ENCODE measurements at regions not wholly inside any gene's neighbourhood (a gene's known extent, or its start where the extent isn't known, plus 50 kb on each side); places are given as distances from the start of the nearest gene placed in this dataset.

DNA sequence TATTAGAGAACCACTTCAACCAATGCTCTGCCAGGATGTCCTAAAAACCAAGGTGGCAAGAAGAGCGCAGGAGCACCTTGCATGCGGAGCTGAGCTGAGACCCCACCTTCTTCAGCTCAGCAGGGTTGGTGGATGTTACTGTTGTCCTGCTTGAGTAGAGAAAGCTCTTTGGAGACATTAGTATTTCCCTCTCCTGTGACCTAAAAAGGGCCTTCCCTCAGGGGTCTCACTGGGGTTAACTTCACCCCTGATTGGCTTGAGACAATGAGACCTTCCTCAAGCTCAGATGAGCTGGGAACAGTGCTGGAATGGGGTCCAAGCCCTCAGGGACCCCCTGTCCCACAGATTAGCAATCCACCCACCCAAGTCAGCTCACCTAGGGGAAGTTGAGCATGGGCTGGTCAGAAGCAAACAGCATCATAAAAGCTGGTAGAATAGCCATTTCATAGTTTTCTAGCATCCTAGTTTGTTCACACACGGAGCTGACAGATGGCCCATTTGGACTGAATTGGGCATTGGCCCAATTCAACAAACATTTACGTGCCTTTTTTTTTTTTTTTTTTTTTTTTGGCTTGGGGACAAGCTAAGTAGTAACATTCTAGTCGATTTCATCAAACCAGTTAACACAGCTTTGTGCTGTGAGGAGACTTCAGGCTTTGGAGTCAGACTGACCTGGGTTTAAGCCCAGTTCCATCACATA lies 100.6 kb upstream of the HABP2 start:
- in situ Hi-C loops (cut with HindIII; ENCODE audit: low pct_unique_long_range_greater_than_20kb, low sequenced_read_pairs), result no loop called here
- TF ChIP-seq JUND (IDR thresholded peaks at IDR 0.05; ENCODE audit: low read depth), result no peak
- DNase-seq (ENCODE audit: low read depth in 1 of 2, low spot score in 1 of 2), result peak in 1 of 2 experiments; percentile 15

DNA sequence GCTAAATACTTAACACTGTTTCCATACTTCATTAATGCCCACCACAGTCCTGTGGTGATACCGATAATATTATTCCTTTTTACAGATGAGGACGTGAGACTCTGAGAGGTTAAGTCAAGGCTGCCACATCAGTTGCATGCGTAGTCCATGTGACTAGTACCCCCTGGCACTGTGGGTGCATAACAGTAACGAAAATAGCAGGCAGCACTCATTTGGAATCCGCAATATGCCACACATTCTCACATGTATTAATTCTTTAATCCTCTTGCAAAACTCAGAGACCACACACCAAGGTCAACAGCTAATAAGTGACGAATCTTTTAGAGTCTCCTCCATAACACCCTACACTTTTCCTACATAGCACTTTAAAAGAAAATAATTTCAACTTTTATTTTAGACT lies 99.5 kb upstream of the HABP2 start:
- no peak for TF ChIP-seq JUND (IDR thresholded peaks at IDR 0.05; ENCODE audit: low read depth)
- DNase-seq (ENCODE audit: low read depth in 1 of 2, low spot score in 1 of 2), result no peak
- in situ Hi-C loops (cut with HindIII; ENCODE audit: low pct_unique_long_range_greater_than_20kb, low sequenced_read_pairs), result no loop called here

DNA sequence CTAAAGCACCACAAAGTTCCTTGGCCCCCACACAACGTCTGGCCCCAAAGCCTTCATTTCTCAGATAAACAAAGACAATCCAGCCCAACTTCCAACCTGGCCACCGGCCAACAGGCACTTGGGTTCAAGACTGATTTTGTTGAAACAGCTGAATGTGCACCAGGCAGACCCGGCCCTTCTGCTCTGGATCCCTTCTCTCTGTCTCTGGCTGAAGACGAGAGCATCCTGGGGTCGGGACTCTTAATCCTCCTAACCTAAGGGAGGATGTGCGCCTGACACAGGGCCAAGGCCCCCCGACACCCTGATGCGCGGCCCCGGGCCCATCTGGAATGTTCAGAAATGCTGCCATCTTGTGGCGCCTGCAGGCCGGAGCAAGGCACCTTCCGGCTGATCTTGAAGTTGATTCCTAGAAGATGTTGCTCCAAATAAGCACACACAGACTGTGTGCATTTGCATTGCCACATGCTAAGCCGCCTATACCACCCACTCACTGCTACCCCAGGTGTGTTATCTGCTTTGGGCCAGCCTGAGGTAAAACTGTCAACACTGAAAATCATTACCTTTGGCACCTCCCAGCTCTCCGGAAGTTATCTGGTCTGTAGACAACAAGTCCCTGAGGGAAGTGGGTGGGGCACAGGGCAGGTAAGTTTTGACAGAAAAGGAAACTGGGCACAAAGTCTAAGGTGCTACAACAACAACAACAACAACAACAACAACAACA lies 98.4 kb upstream of the HABP2 start:
- DNase-seq (ENCODE audit: low read depth in 1 of 2, low spot score in 1 of 2), result peak; percentile 18 to 67
- no peak for TF ChIP-seq JUND (IDR thresholded peaks at IDR 0.05; ENCODE audit: low read depth)
- in situ Hi-C loops (cut with HindIII; ENCODE audit: low pct_unique_long_range_greater_than_20kb, low sequenced_read_pairs), result no loop called here

DNA sequence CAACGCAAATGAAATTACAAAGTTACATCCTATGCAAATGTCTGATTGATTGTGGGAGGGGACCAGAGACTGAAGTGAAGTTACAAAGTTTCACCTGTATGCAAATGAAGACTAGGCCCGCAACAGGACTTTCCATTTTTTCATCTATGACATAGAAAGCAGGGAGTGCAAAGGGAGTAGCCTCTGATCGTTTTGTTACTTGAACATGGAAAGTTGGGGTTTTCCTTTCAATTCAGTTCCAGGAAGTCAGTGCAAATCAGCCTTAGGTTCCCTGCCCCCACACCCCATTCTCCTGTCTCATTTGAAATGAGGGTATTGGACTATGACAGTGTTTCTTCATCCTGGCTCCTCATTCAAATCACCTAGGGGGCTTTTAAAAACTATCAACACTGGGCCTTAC lies 96.9 kb upstream of the HABP2 start:
- in situ Hi-C loops (cut with HindIII; ENCODE audit: low pct_unique_long_range_greater_than_20kb, low sequenced_read_pairs), result no loop called here
- no peak for DNase-seq (ENCODE audit: low read depth in 1 of 2, low spot score in 1 of 2)
- no peak for TF ChIP-seq JUND (IDR thresholded peaks at IDR 0.05; ENCODE audit: low read depth)

DNA sequence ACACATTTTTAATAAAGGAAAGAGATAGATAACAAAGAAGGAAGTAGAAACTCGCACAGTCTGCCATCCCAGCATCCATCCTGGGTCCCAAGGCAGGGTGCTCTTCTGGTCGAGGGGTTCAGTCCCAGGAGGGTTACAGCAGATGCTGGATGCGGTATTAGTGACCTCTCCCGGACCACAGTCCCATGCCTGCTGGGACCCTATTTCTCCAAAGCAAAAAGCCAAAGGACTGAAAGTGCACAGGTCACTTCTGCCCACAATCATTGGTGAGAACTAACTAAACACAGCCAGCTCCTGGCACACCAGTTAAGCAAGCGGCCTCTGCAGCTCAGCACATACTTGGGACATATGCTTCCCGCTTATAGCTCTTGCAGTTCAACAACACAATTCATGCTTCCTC lies 96.1 kb upstream of the HABP2 start:
- in situ Hi-C loops (cut with HindIII; ENCODE audit: low pct_unique_long_range_greater_than_20kb, low sequenced_read_pairs), result no loop called here
- DNase-seq (ENCODE audit: low read depth in 1 of 2, low spot score in 1 of 2), result no peak
- TF ChIP-seq JUND (IDR thresholded peaks at IDR 0.05; ENCODE audit: low read depth), result no peak

DNA sequence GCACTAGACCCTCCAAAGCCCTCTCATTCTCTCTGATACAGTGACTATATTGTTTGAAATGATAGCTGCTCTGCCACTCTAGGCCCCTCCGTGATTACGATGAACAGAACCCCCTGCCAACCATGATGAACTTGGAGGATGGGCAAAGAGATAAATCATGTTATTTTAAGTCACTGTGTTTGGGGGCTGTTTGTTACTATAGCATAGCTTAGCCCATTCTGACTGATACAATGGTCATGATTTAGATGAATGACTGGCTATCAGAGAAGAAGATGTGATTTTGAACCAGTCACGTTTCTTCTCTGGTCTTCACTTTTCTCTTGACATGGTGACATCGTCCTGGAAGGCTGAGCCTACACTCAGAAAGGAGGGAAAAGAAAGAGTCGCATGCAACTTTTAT lies 95.4 kb upstream of the HABP2 start:
- in situ Hi-C loops (cut with HindIII; ENCODE audit: low pct_unique_long_range_greater_than_20kb, low sequenced_read_pairs), result no loop called here
- TF ChIP-seq JUND (IDR thresholded peaks at IDR 0.05; ENCODE audit: low read depth), result no peak
- no peak for DNase-seq (ENCODE audit: low read depth in 1 of 2, low spot score in 1 of 2)

DNA sequence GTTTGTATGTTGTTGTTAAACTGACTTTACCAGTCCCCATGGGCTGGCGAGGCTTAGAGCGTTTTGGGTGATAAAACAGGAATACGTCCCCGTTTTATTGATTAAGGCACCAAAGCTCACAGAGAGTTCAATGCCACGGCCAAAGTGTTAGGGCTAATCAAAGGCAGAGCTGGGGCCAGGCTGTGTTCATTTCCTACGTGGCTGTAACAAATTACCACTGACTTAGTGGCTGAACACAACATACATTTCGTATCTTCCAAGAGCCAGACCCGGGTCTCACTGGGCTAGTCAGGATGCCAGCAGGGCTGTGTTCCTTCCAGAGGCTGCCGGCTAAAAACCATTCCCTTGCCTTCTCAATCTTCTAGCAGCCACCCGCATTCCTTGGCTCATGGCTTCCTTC lies 94.4 kb upstream of the HABP2 start:
- DNase-seq (ENCODE audit: low read depth in 1 of 2, low spot score in 1 of 2), result no peak
- in situ Hi-C loops (cut with HindIII; ENCODE audit: low pct_unique_long_range_greater_than_20kb, low sequenced_read_pairs), result no loop called here
- no peak for TF ChIP-seq JUND (IDR thresholded peaks at IDR 0.05; ENCODE audit: low read depth)

DNA sequence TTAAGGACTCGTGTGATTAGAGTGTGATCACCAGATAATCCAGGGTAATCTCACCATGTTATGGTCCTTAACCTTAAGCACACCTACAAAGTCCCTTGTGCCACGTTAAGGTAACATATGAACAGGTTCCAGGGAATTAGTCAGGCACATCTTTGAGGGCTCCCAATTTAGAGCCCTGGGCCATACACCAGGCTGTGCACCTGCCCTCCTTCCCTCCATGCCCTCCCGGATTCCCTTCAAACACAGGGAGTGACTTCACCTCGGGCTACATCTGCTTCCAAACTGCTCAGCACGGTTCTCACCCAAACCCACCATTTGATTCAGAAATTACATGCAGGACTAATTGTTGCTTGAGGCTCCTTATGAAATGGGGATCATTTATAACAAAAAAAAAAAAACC lies 93.9 kb upstream of the HABP2 start:
- no peak for DNase-seq (ENCODE audit: low read depth in 1 of 2, low spot score in 1 of 2)
- in situ Hi-C loops (cut with HindIII; ENCODE audit: low pct_unique_long_range_greater_than_20kb, low sequenced_read_pairs), result no loop called here
- no peak for TF ChIP-seq JUND (IDR thresholded peaks at IDR 0.05; ENCODE audit: low read depth)

DNA sequence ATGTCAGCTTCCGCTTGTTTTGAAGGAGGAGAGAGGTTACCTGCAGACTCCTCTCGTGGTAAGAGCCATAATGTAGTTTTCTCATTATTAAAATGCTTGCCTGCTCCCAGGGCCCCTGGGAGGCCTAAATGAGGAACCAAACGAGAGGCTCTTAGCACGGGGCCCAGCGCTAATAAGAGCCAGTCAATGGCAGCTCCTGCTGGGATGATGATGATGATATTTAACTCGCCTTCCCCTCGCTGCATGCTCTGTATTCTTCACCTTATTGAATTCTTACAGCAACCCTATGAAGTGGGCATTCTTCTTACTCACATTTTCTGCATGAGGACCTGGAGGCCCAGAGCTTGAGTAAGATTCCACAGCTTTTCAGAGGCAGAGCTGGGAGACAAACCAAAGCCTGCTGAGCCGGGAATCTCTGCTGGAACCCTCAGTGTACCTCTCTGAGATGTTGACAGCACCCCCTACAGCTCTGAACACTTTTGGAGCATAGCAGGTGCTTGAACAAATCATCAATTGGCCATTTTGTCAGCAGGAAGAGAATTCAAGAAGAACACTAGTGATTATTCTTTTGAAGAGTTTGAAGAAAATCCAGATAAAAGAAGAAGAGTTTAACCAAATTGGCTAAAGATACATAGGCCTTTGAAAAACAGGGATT lies 93.1 kb upstream of the HABP2 start:
- no peak for DNase-seq (ENCODE audit: low read depth in 1 of 2, low spot score in 1 of 2)
- no peak for TF ChIP-seq JUND (IDR thresholded peaks at IDR 0.05; ENCODE audit: low read depth)
- in situ Hi-C loops (cut with HindIII; ENCODE audit: low pct_unique_long_range_greater_than_20kb, low sequenced_read_pairs), result no loop called here

DNA sequence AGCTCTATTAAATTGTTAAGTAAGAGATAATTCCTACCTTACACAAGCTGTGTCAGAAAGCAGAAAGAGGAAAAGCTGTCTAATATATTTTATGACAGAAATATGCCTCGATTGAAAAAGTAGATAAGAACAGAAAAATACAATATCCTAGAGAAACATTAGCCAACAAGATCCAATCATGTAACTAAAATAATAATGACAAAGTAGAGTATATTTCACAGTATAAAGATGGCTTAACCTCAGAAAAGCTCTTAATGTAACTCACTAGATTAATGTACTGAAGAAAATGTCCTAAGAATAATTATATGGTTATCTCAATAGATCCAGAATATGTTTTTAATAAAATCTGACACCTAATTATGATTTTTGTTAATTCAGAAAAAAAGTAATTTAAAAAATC lies 89.8 kb upstream of the HABP2 start:
- no peak for DNase-seq (ENCODE audit: low read depth in 1 of 2, low spot score in 1 of 2)
- no peak for TF ChIP-seq JUND (IDR thresholded peaks at IDR 0.05; ENCODE audit: low read depth)

DNA sequence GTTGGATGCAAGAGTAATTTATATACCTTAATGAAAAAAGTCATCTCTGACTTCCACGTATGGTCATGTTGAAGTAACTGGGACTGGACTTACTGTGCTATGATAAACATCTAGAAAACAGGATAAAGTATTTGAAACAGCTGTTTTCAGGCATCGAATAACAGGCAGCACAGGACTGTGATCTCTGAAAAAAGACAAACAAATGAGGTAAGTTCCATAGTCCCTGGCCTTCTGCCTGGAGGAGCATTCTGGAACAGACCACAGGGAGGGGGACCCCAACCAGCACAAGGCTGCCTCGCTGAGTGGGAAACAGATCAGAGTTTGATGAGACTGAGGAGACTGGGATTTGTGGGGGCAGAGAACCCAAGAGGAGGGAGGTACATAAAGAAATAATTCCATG lies 89.1 kb upstream of the HABP2 start:
- peak in 1 of 2 experiments; percentile 51 for DNase-seq (ENCODE audit: low read depth in 1 of 2, low spot score in 1 of 2)
- TF ChIP-seq JUND (IDR thresholded peaks at IDR 0.05; ENCODE audit: low read depth), result no peak
- in situ Hi-C loops (cut with HindIII; ENCODE audit: low pct_unique_long_range_greater_than_20kb, low sequenced_read_pairs), result no loop called here

More for the DNA sequence above, 89.8 kb upstream of the HABP2 start:
- in situ Hi-C loops (cut with HindIII; ENCODE audit: low pct_unique_long_range_greater_than_20kb, low sequenced_read_pairs), result no loop called here

DNA sequence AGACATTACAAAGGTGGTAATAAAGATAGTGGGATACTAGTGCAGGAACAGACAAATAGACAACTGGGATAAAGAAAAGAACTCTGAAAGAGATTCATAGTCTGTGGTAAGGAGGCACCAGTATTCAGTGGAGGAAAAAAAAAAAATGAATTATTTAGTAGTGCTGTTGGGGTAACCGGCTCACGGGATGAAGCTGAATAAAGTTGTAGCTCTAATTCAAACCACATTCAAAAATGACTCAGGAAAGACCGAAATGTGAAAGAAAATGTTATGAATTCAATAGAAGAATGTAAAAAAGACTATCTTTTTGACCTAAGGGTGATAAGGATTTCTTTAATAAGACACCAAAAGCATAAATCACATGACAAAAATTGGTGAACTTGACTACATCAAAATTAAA lies 83.1 kb upstream of the HABP2 start:
- TF ChIP-seq JUND (IDR thresholded peaks at IDR 0.05; ENCODE audit: low read depth), result no peak
- no peak for DNase-seq (ENCODE audit: low read depth in 1 of 2, low spot score in 1 of 2)
- in situ Hi-C loops (cut with HindIII; ENCODE audit: low pct_unique_long_range_greater_than_20kb, low sequenced_read_pairs), result no loop called here
